ENCODE measurements at regions not wholly inside any gene's neighbourhood (a gene's known extent, or its start where the extent isn't known, plus 50 kb on each side); places are given as distances from the start of the nearest gene placed in this dataset.
"Not testable (repeated sequence)": the region's sequence is repeated elsewhere in the genome, so short reads cannot be mapped to it uniquely, and the experiment has no call there.

DNA sequence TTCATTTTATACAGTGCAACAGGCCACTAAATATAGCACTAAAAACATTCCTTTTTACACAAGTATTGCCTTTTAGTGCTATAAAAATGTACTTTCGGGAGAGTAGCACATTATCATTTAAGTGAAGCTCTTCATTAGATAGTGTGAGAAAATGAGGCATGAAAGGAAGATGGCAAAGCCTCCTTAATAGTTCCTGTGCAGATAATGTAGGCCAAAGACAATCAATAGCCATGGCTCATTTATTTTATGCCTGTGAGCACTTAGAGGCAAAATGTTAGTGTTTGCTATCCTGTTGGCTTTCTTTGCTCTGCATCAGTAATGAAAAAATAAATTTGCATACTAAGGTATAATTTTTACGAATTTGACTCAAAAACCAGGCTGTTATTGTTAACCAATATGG, 929.5 kb upstream of the C9orf72 start:
- H3K9me3 ChIP-seq (ENCODE audit: low read depth): no peaks in the 10 kb centered on the region
- no peak overlapping the region for H3K9ac ChIP-seq
- no peaks in the 10 kb centered on the region for H3K4me1 ChIP-seq
- H3K27me3 Mint-ChIP-seq (ENCODE audit: insufficient read depth, low read depth): peaks cover 2% of the 10 kb centered on the region
- H3K9me3 Mint-ChIP-seq: peaks cover 2% of the 10 kb centered on the region
- H3K36me3 ChIP-seq: no peaks in the 10 kb centered on the region
- no peak overlapping the region for H3K4me3 Mint-ChIP-seq
- no peak overlapping the region for H3K4me2 ChIP-seq
- no peak overlapping the region for H2AFZ ChIP-seq (replicated peaks)
- DNase-seq (ENCODE audit: low spot score): no peak
- no peak overlapping the region for H3K27ac ChIP-seq
- H4K20me1 ChIP-seq (ENCODE audit: low read depth): no peaks in the 10 kb centered on the region
- H3K4me1 Mint-ChIP-seq: no peaks in the 10 kb centered on the region
- H3K4me3 ChIP-seq: no peak overlapping the region
- no peaks in the 10 kb centered on the region for H3F3A ChIP-seq (ENCODE audit: low read depth)
- H3K27ac Mint-ChIP-seq: no peak overlapping the region
- no peaks in the 10 kb centered on the region for H3K27me3 ChIP-seq
- TF ChIP-seq EZH2phosphoT487 (IDR thresholded peaks at IDR 0.05): no peak
- no peak for TF ChIP-seq EZH2 (IDR thresholded peaks at IDR 0.05)
- TF ChIP-seq, protein P1, sequence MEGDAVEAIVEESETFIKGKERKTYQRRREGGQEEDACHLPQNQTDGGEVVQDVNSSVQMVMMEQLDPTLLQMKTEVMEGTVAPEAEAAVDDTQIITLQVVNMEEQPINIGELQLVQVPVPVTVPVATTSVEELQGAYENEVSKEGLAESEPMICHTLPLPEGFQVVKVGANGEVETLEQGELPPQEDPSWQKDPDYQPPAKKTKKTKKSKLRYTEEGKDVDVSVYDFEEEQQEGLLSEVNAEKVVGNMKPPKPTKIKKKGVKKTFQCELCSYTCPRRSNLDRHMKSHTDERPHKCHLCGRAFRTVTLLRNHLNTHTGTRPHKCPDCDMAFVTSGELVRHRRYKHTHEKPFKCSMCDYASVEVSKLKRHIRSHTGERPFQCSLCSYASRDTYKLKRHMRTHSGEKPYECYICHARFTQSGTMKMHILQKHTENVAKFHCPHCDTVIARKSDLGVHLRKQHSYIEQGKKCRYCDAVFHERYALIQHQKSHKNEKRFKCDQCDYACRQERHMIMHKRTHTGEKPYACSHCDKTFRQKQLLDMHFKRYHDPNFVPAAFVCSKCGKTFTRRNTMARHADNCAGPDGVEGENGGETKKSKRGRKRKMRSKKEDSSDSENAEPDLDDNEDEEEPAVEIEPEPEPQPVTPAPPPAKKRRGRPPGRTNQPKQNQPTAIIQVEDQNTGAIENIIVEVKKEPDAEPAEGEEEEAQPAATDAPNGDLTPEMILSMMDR (IDR thresholded peaks at IDR 0.05): no peak
- no peaks in the 10 kb centered on the region for H3K79me2 ChIP-seq (ENCODE audit: low read depth)
- H3K36me3 Mint-ChIP-seq: no peaks in the 10 kb centered on the region

DNA sequence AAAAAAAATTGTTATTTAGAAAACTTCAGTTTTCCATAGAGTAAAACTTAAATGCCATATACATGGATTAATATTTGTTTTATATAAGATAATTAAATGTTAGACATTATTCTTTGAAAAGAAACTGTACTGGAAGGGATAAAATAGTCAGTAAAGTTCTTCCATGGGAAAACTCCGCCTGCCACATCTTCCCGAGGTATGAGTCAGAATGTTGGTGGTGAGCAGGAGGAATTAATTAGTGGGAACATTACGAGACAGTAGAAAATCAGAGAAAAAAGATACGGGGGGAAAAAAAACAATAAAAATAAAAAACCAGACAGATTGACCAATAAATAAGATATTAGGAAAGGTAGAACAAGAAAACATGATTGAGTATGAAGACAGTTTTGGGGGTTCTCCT, 930.3 kb upstream of the C9orf72 start:
- Histone ChIP-seq H3K9ac (no peak overlapping the region), H3K36me3 (no peaks in the 10 kb centered on the region)
- peaks cover under 1% of the 10 kb centered on the region for H3K9me3 Mint-ChIP-seq

DNA sequence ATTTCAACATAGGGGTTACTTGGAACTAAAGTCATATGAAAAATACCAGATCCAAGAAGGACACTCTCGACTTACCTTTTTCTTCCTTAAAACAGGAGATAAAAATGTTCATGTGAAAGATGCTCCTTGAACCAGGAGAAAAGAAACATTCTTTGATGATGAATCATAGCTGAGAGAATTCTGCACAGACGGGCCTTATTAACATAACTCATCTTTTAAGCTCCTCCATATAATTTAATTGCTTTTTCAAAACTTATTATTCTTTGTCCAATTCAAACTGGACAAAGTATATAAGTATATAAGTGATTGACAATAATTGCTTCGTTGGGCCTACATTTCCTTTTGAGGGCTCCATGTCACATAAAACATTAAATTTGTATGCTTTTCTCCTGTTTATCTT, 945.2 kb upstream of the C9orf72 start:
- DNase-seq (ENCODE audit: low spot score): no peak

More for the DNA sequence above, 930.3 kb upstream of the C9orf72 start:
- Histone ChIP-seq H4K20me1 (ENCODE audit: low read depth) (no peaks in the 10 kb centered on the region), H3K9me3 (ENCODE audit: low read depth) (no peaks in the 10 kb centered on the region), H3K4me1 (no peaks in the 10 kb centered on the region), H3K27ac (no peak overlapping the region), H3K4me2 (no peak overlapping the region), H3K27me3 (no peaks in the 10 kb centered on the region), H3K4me3 (no peak overlapping the region), H3K79me2 (ENCODE audit: low read depth) (no peaks in the 10 kb centered on the region), H3F3A (ENCODE audit: low read depth) (no peaks in the 10 kb centered on the region), H2AFZ (replicated peaks) (no peak overlapping the region)
- H3K36me3 Mint-ChIP-seq: no peaks in the 10 kb centered on the region
- H3K27me3 Mint-ChIP-seq (ENCODE audit: insufficient read depth, low read depth): peaks cover under 1% of the 10 kb centered on the region
- no peak overlapping the region for H3K27ac Mint-ChIP-seq
- H3K4me3 Mint-ChIP-seq: no peak overlapping the region
- no peak for DNase-seq (ENCODE audit: low spot score)
- H3K4me1 Mint-ChIP-seq: no peaks in the 10 kb centered on the region
- TF ChIP-seq, protein P1 (IDR thresholded peaks at IDR 0.05): no peak
- TF ChIP-seq EZH2 (IDR thresholded peaks at IDR 0.05): no peak
- TF ChIP-seq EZH2phosphoT487 (IDR thresholded peaks at IDR 0.05): no peak

DNA sequence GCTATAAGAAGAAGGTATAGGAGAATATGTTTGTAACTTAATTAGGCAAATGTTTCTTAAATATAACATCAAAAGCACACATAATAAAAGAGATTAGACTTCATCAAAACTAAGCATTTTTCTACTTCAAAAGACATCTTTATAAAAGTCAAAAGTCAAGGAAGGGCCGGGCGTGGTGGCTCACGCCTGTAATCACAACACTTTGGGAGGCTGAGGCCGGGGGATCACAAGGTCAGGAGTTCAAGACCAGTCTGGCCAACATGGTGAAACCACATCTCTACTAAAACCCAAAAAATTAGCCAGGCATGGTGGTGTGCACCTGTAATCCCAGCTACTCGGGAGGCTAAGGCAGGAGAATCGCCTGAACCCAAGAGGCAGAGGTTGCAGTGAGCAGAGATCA, 951.0 kb upstream of the C9orf72 start:
- H3K27ac Mint-ChIP-seq; H3K36me3 ChIP-seq; H3K27ac ChIP-seq; H3F3A ChIP-seq (ENCODE audit: low read depth); H3K79me2 ChIP-seq (ENCODE audit: low read depth); H3K9ac ChIP-seq; H3K27me3 Mint-ChIP-seq (ENCODE audit: insufficient read depth, low read depth); H4K20me1 ChIP-seq (ENCODE audit: low read depth); H3K9me3 ChIP-seq (ENCODE audit: low read depth); H2AFZ ChIP-seq (replicated peaks); H3K4me2 ChIP-seq; H3K9me3 Mint-ChIP-seq; H3K36me3 Mint-ChIP-seq; H3K27me3 ChIP-seq; DNase-seq (ENCODE audit: low spot score); H3K4me3 ChIP-seq; H3K4me1 ChIP-seq; H3K4me1 Mint-ChIP-seq; H3K4me3 Mint-ChIP-seq: not testable (repeated sequence)

More for the DNA sequence above, 945.2 kb upstream of the C9orf72 start:
- H2AFZ ChIP-seq (replicated peaks): no peak overlapping the region
- no peak overlapping the region for H3K4me3 ChIP-seq
- no peaks in the 10 kb centered on the region for H3K36me3 ChIP-seq
- peaks cover 21% of the 10 kb centered on the region for H3K4me1 ChIP-seq
- Mint-ChIP-seq H3K4me1 (peaks cover 11% of the 10 kb centered on the region), H3K27me3 (ENCODE audit: insufficient read depth, low read depth) (no peaks in the 10 kb centered on the region), H3K9me3 (peaks cover 4% of the 10 kb centered on the region), H3K27ac (no peak overlapping the region), H3K36me3 (no peaks in the 10 kb centered on the region), H3K4me3 (no peak overlapping the region)
- H3K9me3 ChIP-seq (ENCODE audit: low read depth): peaks cover 4% of the 10 kb centered on the region
- H3K79me2 ChIP-seq (ENCODE audit: low read depth): no peaks in the 10 kb centered on the region
- TF ChIP-seq, protein P1 (IDR thresholded peaks at IDR 0.05): no peak
- TF ChIP-seq EZH2 (IDR thresholded peaks at IDR 0.05) (no peak), EZH2phosphoT487 (IDR thresholded peaks at IDR 0.05) (no peak)
- H3K4me2 ChIP-seq: no peak overlapping the region
- no peaks in the 10 kb centered on the region for H4K20me1 ChIP-seq (ENCODE audit: low read depth)
- no peaks in the 10 kb centered on the region for H3F3A ChIP-seq (ENCODE audit: low read depth)
- no peak overlapping the region for H3K27ac ChIP-seq
- H3K9ac ChIP-seq: no peak overlapping the region
- no peaks in the 10 kb centered on the region for H3K27me3 ChIP-seq

Data from neural progenitor cell (in vitro differentiated cells).